ENCODE measurements at regions not wholly inside any gene's neighbourhood (a gene's known extent, or its start where the extent isn't known, plus 50 kb on each side); places are given as distances from the start of the nearest gene placed in this dataset.

DNA sequence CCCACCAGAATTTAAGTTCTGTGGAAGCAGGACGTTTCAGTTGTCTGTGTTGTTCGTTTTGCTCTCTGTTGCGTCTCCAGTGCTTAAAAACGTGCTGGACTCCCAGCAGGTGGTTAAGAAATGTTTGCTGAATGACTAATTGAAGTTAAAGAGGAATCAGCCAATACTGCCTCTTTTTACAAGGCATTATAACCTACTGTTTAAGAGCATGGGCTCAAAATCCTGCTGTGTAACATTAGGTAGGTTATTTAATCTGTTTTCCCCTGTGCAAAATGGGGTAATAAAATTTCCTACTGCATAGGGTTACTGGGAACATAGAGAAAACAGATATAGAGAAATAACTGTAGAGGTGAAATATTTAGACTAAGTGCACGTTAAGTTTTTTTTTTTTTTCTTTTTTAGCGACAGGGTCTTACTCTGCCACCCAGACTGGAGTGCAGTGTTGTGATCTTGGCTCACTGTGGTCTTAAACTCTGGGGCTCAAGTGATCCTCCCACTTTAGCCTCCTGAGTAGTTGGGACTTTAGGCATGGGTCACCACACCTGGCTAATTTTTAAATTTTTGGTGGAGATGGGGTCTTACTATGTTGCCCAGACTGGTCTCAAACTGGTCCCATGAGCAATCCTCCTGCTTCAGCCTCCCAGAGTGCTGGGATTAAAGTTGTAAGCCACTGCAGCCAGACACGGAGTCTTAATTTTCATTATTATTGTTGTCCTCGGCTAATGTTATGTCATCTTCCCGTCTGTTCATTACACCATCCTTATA lies 139.4 kb upstream of the PRICKLE1 start:
- TF ChIP-seq, protein P1, sequence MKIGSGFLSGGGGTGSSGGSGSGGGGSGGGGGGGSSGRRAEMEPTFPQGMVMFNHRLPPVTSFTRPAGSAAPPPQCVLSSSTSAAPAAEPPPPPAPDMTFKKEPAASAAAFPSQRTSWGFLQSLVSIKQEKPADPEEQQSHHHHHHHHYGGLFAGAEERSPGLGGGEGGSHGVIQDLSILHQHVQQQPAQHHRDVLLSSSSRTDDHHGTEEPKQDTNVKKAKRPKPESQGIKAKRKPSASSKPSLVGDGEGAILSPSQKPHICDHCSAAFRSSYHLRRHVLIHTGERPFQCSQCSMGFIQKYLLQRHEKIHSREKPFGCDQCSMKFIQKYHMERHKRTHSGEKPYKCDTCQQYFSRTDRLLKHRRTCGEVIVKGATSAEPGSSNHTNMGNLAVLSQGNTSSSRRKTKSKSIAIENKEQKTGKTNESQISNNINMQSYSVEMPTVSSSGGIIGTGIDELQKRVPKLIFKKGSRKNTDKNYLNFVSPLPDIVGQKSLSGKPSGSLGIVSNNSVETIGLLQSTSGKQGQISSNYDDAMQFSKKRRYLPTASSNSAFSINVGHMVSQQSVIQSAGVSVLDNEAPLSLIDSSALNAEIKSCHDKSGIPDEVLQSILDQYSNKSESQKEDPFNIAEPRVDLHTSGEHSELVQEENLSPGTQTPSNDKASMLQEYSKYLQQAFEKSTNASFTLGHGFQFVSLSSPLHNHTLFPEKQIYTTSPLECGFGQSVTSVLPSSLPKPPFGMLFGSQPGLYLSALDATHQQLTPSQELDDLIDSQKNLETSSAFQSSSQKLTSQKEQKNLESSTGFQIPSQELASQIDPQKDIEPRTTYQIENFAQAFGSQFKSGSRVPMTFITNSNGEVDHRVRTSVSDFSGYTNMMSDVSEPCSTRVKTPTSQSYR (CRISPR knock-in tag; IDR thresholded peaks at IDR 0.05), result no peak
- TF ChIP-seq, protein P2, sequence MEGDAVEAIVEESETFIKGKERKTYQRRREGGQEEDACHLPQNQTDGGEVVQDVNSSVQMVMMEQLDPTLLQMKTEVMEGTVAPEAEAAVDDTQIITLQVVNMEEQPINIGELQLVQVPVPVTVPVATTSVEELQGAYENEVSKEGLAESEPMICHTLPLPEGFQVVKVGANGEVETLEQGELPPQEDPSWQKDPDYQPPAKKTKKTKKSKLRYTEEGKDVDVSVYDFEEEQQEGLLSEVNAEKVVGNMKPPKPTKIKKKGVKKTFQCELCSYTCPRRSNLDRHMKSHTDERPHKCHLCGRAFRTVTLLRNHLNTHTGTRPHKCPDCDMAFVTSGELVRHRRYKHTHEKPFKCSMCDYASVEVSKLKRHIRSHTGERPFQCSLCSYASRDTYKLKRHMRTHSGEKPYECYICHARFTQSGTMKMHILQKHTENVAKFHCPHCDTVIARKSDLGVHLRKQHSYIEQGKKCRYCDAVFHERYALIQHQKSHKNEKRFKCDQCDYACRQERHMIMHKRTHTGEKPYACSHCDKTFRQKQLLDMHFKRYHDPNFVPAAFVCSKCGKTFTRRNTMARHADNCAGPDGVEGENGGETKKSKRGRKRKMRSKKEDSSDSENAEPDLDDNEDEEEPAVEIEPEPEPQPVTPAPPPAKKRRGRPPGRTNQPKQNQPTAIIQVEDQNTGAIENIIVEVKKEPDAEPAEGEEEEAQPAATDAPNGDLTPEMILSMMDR (IDR thresholded peaks at IDR 0.05), result no peak
- TF ChIP-seq ATF1 (CRISPR knock-in tag; IDR thresholded peaks at IDR 0.05) (no peak), MYBL2 (CRISPR knock-in tag; IDR thresholded peaks at IDR 0.05) (no peak), TCF7 (CRISPR knock-in tag; IDR thresholded peaks at IDR 0.05; ENCODE audit: low read depth) (no peak), GABPB1 (CRISPR knock-in tag; IDR thresholded peaks at IDR 0.05) (no peak), ZNF263 (CRISPR knock-in tag; IDR thresholded peaks at IDR 0.05; ENCODE audit: low read depth) (no peak), ZBTB21 (CRISPR knock-in tag; IDR thresholded peaks at IDR 0.05; ENCODE audit: borderline replicate concordance) (no peak), NR3C1 (CRISPR knock-in tag; conservative IDR thresholded peaks at IDR 0.05; ENCODE audit: low read depth) (no peak)
- TF ChIP-seq, protein P3, sequence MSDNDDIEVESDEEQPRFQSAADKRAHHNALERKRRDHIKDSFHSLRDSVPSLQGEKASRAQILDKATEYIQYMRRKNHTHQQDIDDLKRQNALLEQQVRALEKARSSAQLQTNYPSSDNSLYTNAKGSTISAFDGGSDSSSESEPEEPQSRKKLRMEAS (CRISPR knock-in tag; IDR thresholded peaks at IDR 0.05), result no peak
- TF ChIP-seq, protein P4, sequence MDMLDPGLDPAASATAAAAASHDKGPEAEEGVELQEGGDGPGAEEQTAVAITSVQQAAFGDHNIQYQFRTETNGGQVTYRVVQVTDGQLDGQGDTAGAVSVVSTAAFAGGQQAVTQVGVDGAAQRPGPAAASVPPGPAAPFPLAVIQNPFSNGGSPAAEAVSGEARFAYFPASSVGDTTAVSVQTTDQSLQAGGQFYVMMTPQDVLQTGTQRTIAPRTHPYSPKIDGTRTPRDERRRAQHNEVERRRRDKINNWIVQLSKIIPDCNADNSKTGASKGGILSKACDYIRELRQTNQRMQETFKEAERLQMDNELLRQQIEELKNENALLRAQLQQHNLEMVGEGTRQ (CRISPR knock-in tag; IDR thresholded peaks at IDR 0.05), result no peak
- TF ChIP-seq, protein P5, sequence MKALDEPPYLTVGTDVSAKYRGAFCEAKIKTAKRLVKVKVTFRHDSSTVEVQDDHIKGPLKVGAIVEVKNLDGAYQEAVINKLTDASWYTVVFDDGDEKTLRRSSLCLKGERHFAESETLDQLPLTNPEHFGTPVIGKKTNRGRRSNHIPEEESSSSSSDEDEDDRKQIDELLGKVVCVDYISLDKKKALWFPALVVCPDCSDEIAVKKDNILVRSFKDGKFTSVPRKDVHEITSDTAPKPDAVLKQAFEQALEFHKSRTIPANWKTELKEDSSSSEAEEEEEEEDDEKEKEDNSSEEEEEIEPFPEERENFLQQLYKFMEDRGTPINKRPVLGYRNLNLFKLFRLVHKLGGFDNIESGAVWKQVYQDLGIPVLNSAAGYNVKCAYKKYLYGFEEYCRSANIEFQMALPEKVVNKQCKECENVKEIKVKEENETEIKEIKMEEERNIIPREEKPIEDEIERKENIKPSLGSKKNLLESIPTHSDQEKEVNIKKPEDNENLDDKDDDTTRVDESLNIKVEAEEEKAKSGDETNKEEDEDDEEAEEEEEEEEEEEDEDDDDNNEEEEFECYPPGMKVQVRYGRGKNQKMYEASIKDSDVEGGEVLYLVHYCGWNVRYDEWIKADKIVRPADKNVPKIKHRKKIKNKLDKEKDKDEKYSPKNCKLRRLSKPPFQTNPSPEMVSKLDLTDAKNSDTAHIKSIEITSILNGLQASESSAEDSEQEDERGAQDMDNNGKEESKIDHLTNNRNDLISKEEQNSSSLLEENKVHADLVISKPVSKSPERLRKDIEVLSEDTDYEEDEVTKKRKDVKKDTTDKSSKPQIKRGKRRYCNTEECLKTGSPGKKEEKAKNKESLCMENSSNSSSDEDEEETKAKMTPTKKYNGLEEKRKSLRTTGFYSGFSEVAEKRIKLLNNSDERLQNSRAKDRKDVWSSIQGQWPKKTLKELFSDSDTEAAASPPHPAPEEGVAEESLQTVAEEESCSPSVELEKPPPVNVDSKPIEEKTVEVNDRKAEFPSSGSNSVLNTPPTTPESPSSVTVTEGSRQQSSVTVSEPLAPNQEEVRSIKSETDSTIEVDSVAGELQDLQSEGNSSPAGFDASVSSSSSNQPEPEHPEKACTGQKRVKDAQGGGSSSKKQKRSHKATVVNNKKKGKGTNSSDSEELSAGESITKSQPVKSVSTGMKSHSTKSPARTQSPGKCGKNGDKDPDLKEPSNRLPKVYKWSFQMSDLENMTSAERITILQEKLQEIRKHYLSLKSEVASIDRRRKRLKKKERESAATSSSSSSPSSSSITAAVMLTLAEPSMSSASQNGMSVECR (CRISPR knock-in tag; IDR thresholded peaks at IDR 0.05; ENCODE audit: borderline replicate concordance), result no peak
- TF ChIP-seq, protein P6, sequence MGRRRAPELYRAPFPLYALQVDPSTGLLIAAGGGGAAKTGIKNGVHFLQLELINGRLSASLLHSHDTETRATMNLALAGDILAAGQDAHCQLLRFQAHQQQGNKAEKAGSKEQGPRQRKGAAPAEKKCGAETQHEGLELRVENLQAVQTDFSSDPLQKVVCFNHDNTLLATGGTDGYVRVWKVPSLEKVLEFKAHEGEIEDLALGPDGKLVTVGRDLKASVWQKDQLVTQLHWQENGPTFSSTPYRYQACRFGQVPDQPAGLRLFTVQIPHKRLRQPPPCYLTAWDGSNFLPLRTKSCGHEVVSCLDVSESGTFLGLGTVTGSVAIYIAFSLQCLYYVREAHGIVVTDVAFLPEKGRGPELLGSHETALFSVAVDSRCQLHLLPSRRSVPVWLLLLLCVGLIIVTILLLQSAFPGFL (CRISPR knock-in tag; IDR thresholded peaks at IDR 0.05; ENCODE audit: borderline replicate concordance), result no peak

Measured in WTC11 (cell line).